HG03045 (cell line): ENCODE measurements at regions not wholly inside any gene's neighbourhood (a gene's known extent, or its start where the extent isn't known, plus 50 kb on each side); places are given as distances from the start of the nearest gene placed in this dataset.

Experiments used
- ATAC-seq: cut with Tn5 transposase; IDR thresholded peaks from one replicate; pipeline ENCODE4 v1.9.1; 2021; ENCODE audit warnings: mild to moderate bottlenecking, moderate library complexity; ENCODE audit not compliant: unreplicated experiment

GRCh38 chr6:167643223-167643622 lies 183.5 kb upstream of the AFDN start:
- no peak for ATAC-seq

GRCh38 chr6:167643716-167644115 lies 183.0 kb upstream of the AFDN start:
- ATAC-seq = no peak

- ATAC-seq = no peak
Observed at GRCh38 chr6:167644412-167645132, 182.1 kb upstream of the AFDN start.

GRCh38 chr6:167645368-167645767 lies 181.3 kb upstream of the AFDN start:
- ATAC-seq = no peak

- ATAC-seq = no peak
Observed at GRCh38 chr6:167647306-167647705, 179.4 kb upstream of the AFDN start.

GRCh38 chr6:167647737-167648470 lies 178.8 kb upstream of the AFDN start:
- no peak for ATAC-seq

GRCh38 chr6:167648501-167649278 lies 178.0 kb upstream of the AFDN start:
- no peak for ATAC-seq

GRCh38 chr6:167649476-167649875 lies 177.2 kb upstream of the AFDN start:
- no peak for ATAC-seq

- ATAC-seq = no peak
Observed at GRCh38 chr6:167650730-167651317, 175.9 kb upstream of the AFDN start.

- ATAC-seq = no peak
Observed at GRCh38 chr6:167651318-167652041, 175.2 kb upstream of the AFDN start.

- ATAC-seq = no peak
Observed at GRCh38 chr6:167652042-167652700, 174.5 kb upstream of the AFDN start.

- no peak for ATAC-seq
Observed at GRCh38 chr6:167652701-167653095, 174.0 kb upstream of the AFDN start.

- no peak for ATAC-seq
Observed at GRCh38 chr6:167653561-167653960, 173.2 kb upstream of the AFDN start.

- no peak for ATAC-seq
Observed at GRCh38 chr6:167654389-167654788, 172.3 kb upstream of the AFDN start.

- ATAC-seq = no peak
Observed at GRCh38 chr6:167655174-167655821, 171.4 kb upstream of the AFDN start.

GRCh38 chr6:167658106-167658505 lies 168.6 kb upstream of the AFDN start:
- ATAC-seq = no peak

- ATAC-seq = no peak
Observed at GRCh38 chr6:167659046-167659445, 167.7 kb upstream of the AFDN start.

GRCh38 chr6:167660424-167660823 lies 166.3 kb upstream of the AFDN start:
- no peak for ATAC-seq

GRCh38 chr6:167660944-167661551 lies 165.7 kb upstream of the AFDN start:
- no peak for ATAC-seq
